ENCODE measurements at regions not wholly inside any gene's neighbourhood (a gene's known extent, or its start where the extent isn't known, plus 50 kb on each side); places are given as distances from the start of the nearest gene placed in this dataset.

DNA sequence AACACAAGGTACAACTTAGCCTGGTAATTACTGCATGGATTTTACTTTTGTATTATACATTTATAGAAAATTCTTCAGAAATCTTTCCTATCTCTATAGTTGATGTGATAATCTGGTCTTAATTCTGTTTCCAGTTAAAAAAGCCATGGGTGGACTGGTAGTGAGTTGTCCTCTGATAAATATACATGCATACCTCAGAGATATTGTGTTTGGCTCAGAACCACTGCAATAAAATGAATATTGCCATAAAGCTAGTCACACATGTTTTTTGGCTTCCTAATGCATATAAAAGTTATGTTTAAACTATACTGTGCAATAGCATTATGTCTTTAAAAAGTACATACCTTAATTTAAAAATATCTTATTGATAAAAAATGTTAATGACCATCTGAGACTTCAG, 708.6 kb upstream of the MARCKS start:
- DNase-seq, result no peak
- TF ChIP-seq, protein P1, sequence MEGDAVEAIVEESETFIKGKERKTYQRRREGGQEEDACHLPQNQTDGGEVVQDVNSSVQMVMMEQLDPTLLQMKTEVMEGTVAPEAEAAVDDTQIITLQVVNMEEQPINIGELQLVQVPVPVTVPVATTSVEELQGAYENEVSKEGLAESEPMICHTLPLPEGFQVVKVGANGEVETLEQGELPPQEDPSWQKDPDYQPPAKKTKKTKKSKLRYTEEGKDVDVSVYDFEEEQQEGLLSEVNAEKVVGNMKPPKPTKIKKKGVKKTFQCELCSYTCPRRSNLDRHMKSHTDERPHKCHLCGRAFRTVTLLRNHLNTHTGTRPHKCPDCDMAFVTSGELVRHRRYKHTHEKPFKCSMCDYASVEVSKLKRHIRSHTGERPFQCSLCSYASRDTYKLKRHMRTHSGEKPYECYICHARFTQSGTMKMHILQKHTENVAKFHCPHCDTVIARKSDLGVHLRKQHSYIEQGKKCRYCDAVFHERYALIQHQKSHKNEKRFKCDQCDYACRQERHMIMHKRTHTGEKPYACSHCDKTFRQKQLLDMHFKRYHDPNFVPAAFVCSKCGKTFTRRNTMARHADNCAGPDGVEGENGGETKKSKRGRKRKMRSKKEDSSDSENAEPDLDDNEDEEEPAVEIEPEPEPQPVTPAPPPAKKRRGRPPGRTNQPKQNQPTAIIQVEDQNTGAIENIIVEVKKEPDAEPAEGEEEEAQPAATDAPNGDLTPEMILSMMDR (IDR thresholded peaks at IDR 0.05; ENCODE audit: borderline replicate concordance), result no peak
- intact Hi-C loops (cut with micrococcal nuclease), result no loop called here
- Histone ChIP-seq H3K4me1 (no peaks in the 10 kb centered on the region), H3K27ac (replicated peaks) (no peak overlapping the region), H3K36me3 (no peaks in the 10 kb centered on the region), H3K9me3 (replicated peaks) (peaks cover 15% of the 10 kb centered on the region), H3K4me3 (no peak overlapping the region), H3K27me3 (ENCODE audit: low read depth) (no peaks in the 10 kb centered on the region)

DNA sequence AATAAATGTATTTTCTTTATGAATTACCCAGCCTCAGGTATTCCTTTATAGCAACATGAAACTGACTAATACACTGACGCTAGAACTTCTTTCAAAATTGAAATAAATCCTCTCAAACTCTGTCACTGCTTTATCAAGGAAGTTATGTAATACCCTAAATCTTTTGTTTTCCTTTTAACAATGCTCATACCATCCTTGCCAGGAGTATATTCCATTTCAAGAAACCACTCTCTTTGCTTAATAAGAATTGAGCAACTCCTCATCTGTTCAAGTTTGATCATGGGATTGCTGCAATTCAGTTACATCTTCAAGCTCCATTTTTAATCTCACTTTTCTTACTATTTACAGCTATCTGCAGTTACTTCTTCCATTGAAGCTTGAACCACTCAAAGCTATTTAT, 707.6 kb upstream of the MARCKS start:
- Histone ChIP-seq H3K4me1 (no peaks in the 10 kb centered on the region), H3K9me3 (replicated peaks) (peaks cover 15% of the 10 kb centered on the region), H3K27ac (replicated peaks) (no peak overlapping the region), H3K4me3 (no peak overlapping the region), H3K27me3 (ENCODE audit: low read depth) (no peaks in the 10 kb centered on the region), H3K36me3 (no peaks in the 10 kb centered on the region)
- TF ChIP-seq, protein P1 (IDR thresholded peaks at IDR 0.05; ENCODE audit: borderline replicate concordance), result no peak
- DNase-seq, result no peak
- intact Hi-C loops (cut with micrococcal nuclease), result no loop called here

DNA sequence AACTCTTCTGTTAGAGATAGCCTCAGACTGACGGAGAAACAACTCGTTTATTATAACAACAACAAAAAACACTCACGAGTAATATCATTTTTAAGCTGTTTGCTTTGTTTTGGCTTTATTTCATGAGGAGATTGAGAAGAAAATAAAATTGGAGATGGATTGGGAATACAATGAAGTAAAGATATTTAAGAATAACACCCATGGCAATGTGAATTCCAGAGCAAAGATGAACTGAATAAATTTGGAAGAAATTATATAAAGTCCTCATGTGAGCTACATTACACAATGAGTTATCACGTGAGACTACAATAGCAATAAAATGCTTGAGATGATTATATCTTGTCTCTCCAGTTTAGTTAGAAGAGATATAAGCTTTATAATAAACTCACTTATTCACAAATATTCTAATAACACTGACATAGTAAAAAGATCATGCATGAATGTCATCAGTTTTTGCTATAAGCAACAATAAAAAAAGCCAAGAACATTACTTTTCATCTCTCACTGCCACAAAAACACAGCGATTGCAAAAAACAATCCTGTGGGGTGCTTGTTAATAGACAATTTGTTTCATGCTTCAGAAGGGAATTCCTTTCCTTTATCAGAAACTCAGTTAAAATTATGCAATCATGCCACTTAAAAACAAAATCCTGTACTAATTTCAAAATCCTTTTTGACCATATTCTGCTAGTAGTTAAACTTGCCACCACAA, 696.7 kb upstream of the MARCKS start:
- H3K4me1 ChIP-seq, result no peaks in the 10 kb centered on the region
- TF ChIP-seq, protein P1 (IDR thresholded peaks at IDR 0.05; ENCODE audit: borderline replicate concordance), result no peak
- no peaks in the 10 kb centered on the region for H3K36me3 ChIP-seq
- H3K27me3 ChIP-seq (ENCODE audit: low read depth), result no peaks in the 10 kb centered on the region
- H3K4me3 ChIP-seq, result no peak overlapping the region
- H3K27ac ChIP-seq (replicated peaks), result peak overlapping the region; percentile 3
- intact Hi-C loops (cut with micrococcal nuclease), result no loop called here
- no peak for DNase-seq
- no peaks in the 10 kb centered on the region for H3K9me3 ChIP-seq (replicated peaks)

GRCh38 chr6:113161018-113161315, 696.2 kb upstream of the MARCKS start:
- Histone ChIP-seq H3K27ac (replicated peaks) (no peak overlapping the region), H3K4me1 (no peaks in the 10 kb centered on the region), H3K36me3 (no peaks in the 10 kb centered on the region), H3K27me3 (ENCODE audit: low read depth) (no peaks in the 10 kb centered on the region), H3K9me3 (replicated peaks) (no peaks in the 10 kb centered on the region), H3K4me3 (no peak overlapping the region)
- intact Hi-C loops (cut with micrococcal nuclease), result no loop called here
- TF ChIP-seq, protein P1 (IDR thresholded peaks at IDR 0.05; ENCODE audit: borderline replicate concordance), result no peak
- no peak for DNase-seq

DNA sequence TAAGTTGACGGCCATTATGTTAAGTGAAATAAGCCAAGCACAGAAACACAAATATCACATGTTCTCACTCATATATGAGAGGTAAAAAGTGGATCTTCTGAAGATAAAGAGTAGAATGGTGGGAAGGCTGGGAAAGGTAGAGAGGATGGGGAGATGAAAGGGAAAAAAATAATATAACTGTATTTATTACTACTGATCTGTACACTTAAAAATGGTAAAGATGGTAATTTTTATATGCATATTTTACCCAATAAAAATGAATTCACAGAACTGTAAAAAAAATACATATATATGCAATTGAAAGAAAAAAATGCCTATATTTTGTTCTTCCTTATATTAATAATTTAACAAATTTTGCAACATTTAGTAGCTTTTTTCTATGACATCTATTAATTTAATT, 694.4 kb upstream of the MARCKS start:
- Histone ChIP-seq H3K27me3 (ENCODE audit: low read depth) (no peaks in the 10 kb centered on the region), H3K4me1 (no peaks in the 10 kb centered on the region), H3K4me3 (no peak overlapping the region), H3K9me3 (replicated peaks) (no peaks in the 10 kb centered on the region), H3K27ac (replicated peaks) (no peak overlapping the region), H3K36me3 (no peaks in the 10 kb centered on the region)
- intact Hi-C loops (cut with micrococcal nuclease), result no loop called here
- TF ChIP-seq, protein P1 (IDR thresholded peaks at IDR 0.05; ENCODE audit: borderline replicate concordance), result no peak
- DNase-seq, result no peak

All from left ventricle myocardium inferior (tissue), 1 donor.